ENCODE measurements at regions not wholly inside any gene's neighbourhood (a gene's known extent, or its start where the extent isn't known, plus 50 kb on each side); places are given as distances from the start of the nearest gene placed in this dataset.

DNA sequence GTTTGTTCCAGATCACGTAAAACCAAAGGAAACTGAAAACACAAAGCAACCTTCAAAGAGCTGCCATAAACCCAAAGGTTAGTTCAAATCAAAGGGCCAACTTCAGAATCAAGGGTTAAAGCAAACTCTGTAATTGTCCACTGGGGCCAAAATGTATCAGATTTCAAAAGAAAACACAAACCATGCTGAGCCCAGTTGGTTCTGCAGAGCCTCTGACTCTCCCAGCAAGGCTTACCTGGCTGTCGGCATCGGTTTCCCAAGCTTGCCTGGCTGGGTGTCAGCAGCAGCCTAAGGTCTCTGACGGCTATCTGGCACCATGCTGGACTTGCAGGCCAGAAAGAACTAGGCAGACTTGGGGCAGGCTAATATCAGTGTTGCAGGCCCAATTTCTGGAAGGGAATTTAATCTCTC, 125.3 kb downstream of the DAD1 start:
- DNase-seq (ENCODE audit: low read depth, low spot score) = no peak
- H3K27me3 ChIP-seq (ENCODE audit: control insufficient read depth, insufficient read depth, low read length) = no peaks in the 10 kb centered on the region; the same call in 1 of the 2 replicates
- no peaks in the 10 kb centered on the region for H3K9me3 ChIP-seq (ENCODE audit: control insufficient read depth, insufficient read depth, low read depth, low read length)
- BruUV-seq (replicated peaks) = no TSS peak
- ChIA-PET CTCF (no interaction called here), POLR2A (no interaction called here)
- ATAC-seq = no peak
- intact Hi-C loops (cut with micrococcal nuclease; ENCODE audit: unreplicated experiment) = no loop called here
- H3K4me1 ChIP-seq (ENCODE audit: control insufficient read depth, insufficient read depth, low read length) = no peaks in the 10 kb centered on the region
- TF ChIP-seq SIN3A (IDR thresholded peaks at IDR 0.05; ENCODE audit: borderline replicate concordance, insufficient read depth, low read depth, low read length) = no peak
- no peak for TF ChIP-seq TCF7L2 (IDR thresholded peaks at IDR 0.05; ENCODE audit: low read depth, low read length)
- TF ChIP-seq, protein P1, sequence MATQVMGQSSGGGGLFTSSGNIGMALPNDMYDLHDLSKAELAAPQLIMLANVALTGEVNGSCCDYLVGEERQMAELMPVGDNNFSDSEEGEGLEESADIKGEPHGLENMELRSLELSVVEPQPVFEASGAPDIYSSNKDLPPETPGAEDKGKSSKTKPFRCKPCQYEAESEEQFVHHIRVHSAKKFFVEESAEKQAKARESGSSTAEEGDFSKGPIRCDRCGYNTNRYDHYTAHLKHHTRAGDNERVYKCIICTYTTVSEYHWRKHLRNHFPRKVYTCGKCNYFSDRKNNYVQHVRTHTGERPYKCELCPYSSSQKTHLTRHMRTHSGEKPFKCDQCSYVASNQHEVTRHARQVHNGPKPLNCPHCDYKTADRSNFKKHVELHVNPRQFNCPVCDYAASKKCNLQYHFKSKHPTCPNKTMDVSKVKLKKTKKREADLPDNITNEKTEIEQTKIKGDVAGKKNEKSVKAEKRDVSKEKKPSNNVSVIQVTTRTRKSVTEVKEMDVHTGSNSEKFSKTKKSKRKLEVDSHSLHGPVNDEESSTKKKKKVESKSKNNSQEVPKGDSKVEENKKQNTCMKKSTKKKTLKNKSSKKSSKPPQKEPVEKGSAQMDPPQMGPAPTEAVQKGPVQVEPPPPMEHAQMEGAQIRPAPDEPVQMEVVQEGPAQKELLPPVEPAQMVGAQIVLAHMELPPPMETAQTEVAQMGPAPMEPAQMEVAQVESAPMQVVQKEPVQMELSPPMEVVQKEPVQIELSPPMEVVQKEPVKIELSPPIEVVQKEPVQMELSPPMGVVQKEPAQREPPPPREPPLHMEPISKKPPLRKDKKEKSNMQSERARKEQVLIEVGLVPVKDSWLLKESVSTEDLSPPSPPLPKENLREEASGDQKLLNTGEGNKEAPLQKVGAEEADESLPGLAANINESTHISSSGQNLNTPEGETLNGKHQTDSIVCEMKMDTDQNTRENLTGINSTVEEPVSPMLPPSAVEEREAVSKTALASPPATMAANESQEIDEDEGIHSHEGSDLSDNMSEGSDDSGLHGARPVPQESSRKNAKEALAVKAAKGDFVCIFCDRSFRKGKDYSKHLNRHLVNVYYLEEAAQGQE (IDR thresholded peaks at IDR 0.05; ENCODE audit: insufficient read depth in 1 of 2, low read depth in 2 of 2, low read length in 1 of 2) = no peak
- TF ChIP-seq POLR2AphosphoS5 (IDR thresholded peaks at IDR 0.05; ENCODE audit: low read depth, low read length) = no peak
- TF ChIP-seq, protein P2, sequence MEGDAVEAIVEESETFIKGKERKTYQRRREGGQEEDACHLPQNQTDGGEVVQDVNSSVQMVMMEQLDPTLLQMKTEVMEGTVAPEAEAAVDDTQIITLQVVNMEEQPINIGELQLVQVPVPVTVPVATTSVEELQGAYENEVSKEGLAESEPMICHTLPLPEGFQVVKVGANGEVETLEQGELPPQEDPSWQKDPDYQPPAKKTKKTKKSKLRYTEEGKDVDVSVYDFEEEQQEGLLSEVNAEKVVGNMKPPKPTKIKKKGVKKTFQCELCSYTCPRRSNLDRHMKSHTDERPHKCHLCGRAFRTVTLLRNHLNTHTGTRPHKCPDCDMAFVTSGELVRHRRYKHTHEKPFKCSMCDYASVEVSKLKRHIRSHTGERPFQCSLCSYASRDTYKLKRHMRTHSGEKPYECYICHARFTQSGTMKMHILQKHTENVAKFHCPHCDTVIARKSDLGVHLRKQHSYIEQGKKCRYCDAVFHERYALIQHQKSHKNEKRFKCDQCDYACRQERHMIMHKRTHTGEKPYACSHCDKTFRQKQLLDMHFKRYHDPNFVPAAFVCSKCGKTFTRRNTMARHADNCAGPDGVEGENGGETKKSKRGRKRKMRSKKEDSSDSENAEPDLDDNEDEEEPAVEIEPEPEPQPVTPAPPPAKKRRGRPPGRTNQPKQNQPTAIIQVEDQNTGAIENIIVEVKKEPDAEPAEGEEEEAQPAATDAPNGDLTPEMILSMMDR (IDR thresholded peaks at IDR 0.05) = no peak
- H3K27ac ChIP-seq (ENCODE audit: low read length) = no peak overlapping the region
- no peak overlapping the region for H3K4me3 ChIP-seq (ENCODE audit: low read depth in 2 of 2, low read length in 2 of 2)
- in situ Hi-C loops (cut with HindIII; ENCODE audit: low pct_unique_long_range_greater_than_20kb, low sequenced_read_pairs) = no loop called here
- H3K36me3 ChIP-seq (ENCODE audit: control insufficient read depth, insufficient read depth, low read length) = no peaks in the 10 kb centered on the region

DNA sequence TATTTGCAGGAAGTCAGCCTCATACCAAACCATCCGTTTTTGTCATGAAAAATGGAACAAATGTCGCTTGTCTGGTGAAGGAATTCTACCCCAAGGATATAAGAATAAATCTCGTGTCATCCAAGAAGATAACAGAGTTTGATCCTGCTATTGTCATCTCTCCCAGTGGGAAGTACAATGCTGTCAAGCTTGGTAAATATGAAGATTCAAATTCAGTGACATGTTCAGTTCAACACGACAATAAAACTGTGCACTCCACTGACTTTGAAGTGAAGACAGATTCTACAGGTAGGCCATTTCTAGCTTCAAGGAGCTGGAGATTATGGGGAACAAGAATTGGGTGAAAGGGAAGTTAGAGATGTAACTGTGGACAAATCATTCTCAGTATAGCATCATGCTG, 126.1 kb downstream of the DAD1 start:
- H3K4me3 ChIP-seq (ENCODE audit: low read depth in 2 of 2, low read length in 2 of 2) = no peak overlapping the region
- intact Hi-C loops (cut with micrococcal nuclease; ENCODE audit: unreplicated experiment) = no loop called here
- DNase-seq (ENCODE audit: low read depth, low spot score) = no peak
- no peaks in the 10 kb centered on the region; the same call in 1 of the 2 replicates for H3K27me3 ChIP-seq (ENCODE audit: control insufficient read depth, insufficient read depth, low read length)
- H3K9me3 ChIP-seq (ENCODE audit: control insufficient read depth, insufficient read depth, low read depth, low read length) = no peaks in the 10 kb centered on the region
- ChIA-PET CTCF (no interaction called here), POLR2A (no interaction called here)
- BruUV-seq (replicated peaks) = no TSS peak
- TF ChIP-seq, protein P2 (IDR thresholded peaks at IDR 0.05) = no peak
- TF ChIP-seq, protein P1 (IDR thresholded peaks at IDR 0.05; ENCODE audit: insufficient read depth in 1 of 2, low read depth in 2 of 2, low read length in 1 of 2) = no peak
- TF ChIP-seq SIN3A (IDR thresholded peaks at IDR 0.05; ENCODE audit: borderline replicate concordance, insufficient read depth, low read depth, low read length) (no peak), TCF7L2 (IDR thresholded peaks at IDR 0.05; ENCODE audit: low read depth, low read length) (no peak), POLR2AphosphoS5 (IDR thresholded peaks at IDR 0.05; ENCODE audit: low read depth, low read length) (no peak)
- H3K27ac ChIP-seq (ENCODE audit: low read length) = no peak overlapping the region
- no peak for ATAC-seq
- H3K4me1 ChIP-seq (ENCODE audit: control insufficient read depth, insufficient read depth, low read length) = no peaks in the 10 kb centered on the region
- in situ Hi-C loops (cut with HindIII; ENCODE audit: low pct_unique_long_range_greater_than_20kb, low sequenced_read_pairs) = no loop called here
- no peaks in the 10 kb centered on the region for H3K36me3 ChIP-seq (ENCODE audit: control insufficient read depth, insufficient read depth, low read length)
